ENCODE measurements at regions not wholly inside any gene's neighbourhood (a gene's known extent, or its start where the extent isn't known, plus 50 kb on each side); places are given as distances from the start of the nearest gene placed in this dataset.
A peak's percentile ranks its signal among the peaks of the same experiment; 100 is the strongest.

GRCh38 chr4:152240232-152240631, 295.7 kb downstream of the FBXW7 start:
- no peak overlapping the region for H3K4me3 Mint-ChIP-seq
- ChIA-PET CTCF (interaction anchor here (1.1 kb wide), 1 partner anchor 17 kb away, joined by 3 read pairs; no protein-coding TSS in a partner anchor), POLR2A (no interaction called here)
- intact Hi-C loops (cut with micrococcal nuclease) = no loop called here
- H3K9me3 ChIP-seq (ENCODE audit: control insufficient read depth in 2 of 3, low read length in 3 of 3) = no peaks in the 10 kb centered on the region
- H3K36me3 ChIP-seq (ENCODE audit: control insufficient read depth in 2 of 3, insufficient read depth in 3 of 3, low read length in 3 of 3) = no peaks in the 10 kb centered on the region
- peaks cover 10 to 20% of the 10 kb centered on the region in 2 donors for H3K4me1 ChIP-seq (ENCODE audit: control insufficient read depth in 2 of 2, insufficient read depth in 2 of 2, low read length in 2 of 2)
- ATAC-seq (no peak), DNase-seq (no peak)
- H3K36me3 Mint-ChIP-seq = peaks cover 0 to 16% (median 0%) of the 10 kb centered on the region in 5 donors
- peaks cover 0 to 10% (median 0%) of the 10 kb centered on the region in 5 donors for H3K27me3 Mint-ChIP-seq
- H3K4me3 ChIP-seq (ENCODE audit: low read length) = no peak overlapping the region
- H3K27me3 ChIP-seq (ENCODE audit: control insufficient read depth in 2 of 2, insufficient read depth in 2 of 2, low read length in 2 of 2) = no peaks in the 10 kb centered on the region
- no peak overlapping the region for H3K27ac Mint-ChIP-seq
- H3K9me3 Mint-ChIP-seq = peaks cover 0 to 5% (median 0%) of the 10 kb centered on the region in 11 donors
- peaks cover 19 to 31% (median 21%) of the 10 kb centered on the region in 7 donors for H3K4me1 Mint-ChIP-seq
- H3K27ac ChIP-seq (ENCODE audit: low read depth, low read length) = no peak overlapping the region

- Mint-ChIP-seq H3K27ac (no peak overlapping the region), H3K4me1 (peaks cover 13 to 23% (median 15%) of the 10 kb centered on the region in 7 donors), H3K27me3 (peaks cover 0 to 10% (median 0%) of the 10 kb centered on the region in 5 donors), H3K4me3 (no peak overlapping the region), H3K9me3 (peaks cover 0 to 5% (median 0%) of the 10 kb centered on the region in 11 donors), H3K36me3 (peaks cover 0 to 13% (median 0%) of the 10 kb centered on the region in 5 donors)
- Histone ChIP-seq H3K36me3 (ENCODE audit: control insufficient read depth in 2 of 3, insufficient read depth in 3 of 3, low read length in 3 of 3) (no peaks in the 10 kb centered on the region), H3K27ac (ENCODE audit: low read depth, low read length) (no peak overlapping the region), H3K9me3 (ENCODE audit: control insufficient read depth in 2 of 3, low read length in 3 of 3) (no peaks in the 10 kb centered on the region), H3K4me1 (ENCODE audit: control insufficient read depth in 2 of 2, insufficient read depth in 2 of 2, low read length in 2 of 2) (peaks cover 6 to 13% of the 10 kb centered on the region in 2 donors), H3K27me3 (ENCODE audit: control insufficient read depth in 2 of 2, insufficient read depth in 2 of 2, low read length in 2 of 2) (no peaks in the 10 kb centered on the region), H3K4me3 (ENCODE audit: low read length) (no peak overlapping the region)
- no peak for ATAC-seq
- CTCF ChIA-PET = interaction anchor here (1.1 kb wide), 1 partner anchor 16 kb away, joined by 3 read pairs; no protein-coding TSS in a partner anchor
- intact Hi-C loops (cut with micrococcal nuclease) = no loop called here
- POLR2A ChIA-PET = interaction anchor here (0.8 kb wide), 1 partner anchor 63 kb away, joined by 3 read pairs; no protein-coding TSS in a partner anchor
- DNase-seq = no peak
These were observed 296.7 kb downstream of the FBXW7 start for GRCh38 chr4:152239216-152239615.

- no peaks in the 10 kb centered on the region for H3K9me3 ChIP-seq (ENCODE audit: control insufficient read depth in 2 of 3, low read length in 3 of 3)
- peaks cover 0 to 7% (median 0%) of the 10 kb centered on the region in 5 donors for H3K27me3 Mint-ChIP-seq
- no peak overlapping the region for H3K27ac ChIP-seq (ENCODE audit: low read depth, low read length)
- H3K27ac Mint-ChIP-seq = peak overlapping the region in 1 of 9 donors; percentile 11
- ChIA-PET CTCF (no interaction called here), POLR2A (interaction anchor here (1.2 kb wide), 1 partner anchor 45 kb away, joined by 3 read pairs; no protein-coding TSS in a partner anchor)
- no peaks in the 10 kb centered on the region for H3K27me3 ChIP-seq (ENCODE audit: control insufficient read depth in 2 of 2, insufficient read depth in 2 of 2, low read length in 2 of 2)
- no peak for ATAC-seq
- intact Hi-C loops (cut with micrococcal nuclease) = loop anchor here in 1 of 2 donors (2.0 kb wide), 1 partner anchor 14 kb away; no protein-coding TSS in a partner anchor
- no peaks in the 10 kb centered on the region for H3K4me1 ChIP-seq (ENCODE audit: control insufficient read depth in 2 of 2, insufficient read depth in 2 of 2, low read length in 2 of 2)
- no peak overlapping the region for H3K4me3 ChIP-seq (ENCODE audit: low read length)
- H3K4me1 Mint-ChIP-seq = peaks cover 0 to 8% (median 3%) of the 10 kb centered on the region in 7 donors
- no peaks in the 10 kb centered on the region for H3K36me3 ChIP-seq (ENCODE audit: control insufficient read depth in 2 of 3, insufficient read depth in 3 of 3, low read length in 3 of 3)
- peaks cover 0 to 9% (median 0%) of the 10 kb centered on the region in 11 donors for H3K9me3 Mint-ChIP-seq
- DNase-seq = no peak
- peaks cover 0 to 13% (median 0%) of the 10 kb centered on the region in 5 donors for H3K36me3 Mint-ChIP-seq
- H3K4me3 Mint-ChIP-seq = no peak overlapping the region
These were observed 299.3 kb downstream of the FBXW7 start for GRCh38 chr4:152236519-152237056.

DNA sequence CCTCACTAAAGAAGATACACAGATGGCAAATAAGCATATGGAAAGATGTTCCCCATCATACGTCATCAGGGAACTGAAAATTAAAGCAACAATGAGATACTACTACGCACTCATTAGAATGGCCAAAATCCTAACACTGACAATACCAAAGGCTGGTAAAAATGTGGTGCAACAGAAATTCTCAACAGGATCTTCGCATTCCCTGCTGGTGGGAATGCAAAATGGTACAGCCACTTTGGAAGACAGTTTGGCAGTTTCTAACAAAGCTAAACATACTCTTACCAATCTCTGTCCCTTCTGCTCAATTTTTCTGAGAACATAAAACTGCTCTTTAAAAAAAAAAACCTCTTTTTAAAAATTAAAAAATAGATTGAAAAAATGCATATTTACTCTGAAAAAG, 300.2 kb downstream of the FBXW7 start:
- H3K27me3 ChIP-seq (ENCODE audit: control insufficient read depth in 2 of 2, insufficient read depth in 2 of 2, low read length in 2 of 2) = no peaks in the 10 kb centered on the region
- H3K9me3 ChIP-seq (ENCODE audit: control insufficient read depth in 2 of 3, low read length in 3 of 3) = no peaks in the 10 kb centered on the region
- peaks cover 0 to 12% (median 4%) of the 10 kb centered on the region in 7 donors for H3K4me1 Mint-ChIP-seq
- H3K36me3 Mint-ChIP-seq = peaks cover 0 to 12% (median 0%) of the 10 kb centered on the region in 5 donors
- DNase-seq (no peak), ATAC-seq (no peak)
- H3K27ac Mint-ChIP-seq = no peak overlapping the region
- H3K27me3 Mint-ChIP-seq = peaks cover 0 to 6% (median 0%) of the 10 kb centered on the region in 5 donors
- H3K4me1 ChIP-seq (ENCODE audit: control insufficient read depth in 2 of 2, insufficient read depth in 2 of 2, low read length in 2 of 2) = no peaks in the 10 kb centered on the region
- H3K4me3 ChIP-seq (ENCODE audit: low read length) = no peak overlapping the region
- H3K27ac ChIP-seq (ENCODE audit: low read depth, low read length) = no peak overlapping the region
- ChIA-PET CTCF (no interaction called here), POLR2A (no interaction called here)
- no peaks in the 10 kb centered on the region for H3K36me3 ChIP-seq (ENCODE audit: control insufficient read depth in 2 of 3, insufficient read depth in 3 of 3, low read length in 3 of 3)
- H3K4me3 Mint-ChIP-seq = no peak overlapping the region
- H3K9me3 Mint-ChIP-seq = peaks cover 0 to 9% (median 0%) of the 10 kb centered on the region in 11 donors
- intact Hi-C loops (cut with micrococcal nuclease) = loop anchor here in 1 of 2 donors (2.0 kb wide), 1 partner anchor 15 kb away; no protein-coding TSS in a partner anchor

GRCh38 chr4:152234571-152234970, 301.3 kb downstream of the FBXW7 start:
- DNase-seq = no peak
- H3K4me3 Mint-ChIP-seq = no peak overlapping the region
- Histone ChIP-seq H3K27me3 (ENCODE audit: control insufficient read depth in 2 of 2, insufficient read depth in 2 of 2, low read length in 2 of 2) (no peaks in the 10 kb centered on the region), H3K4me1 (ENCODE audit: control insufficient read depth in 2 of 2, insufficient read depth in 2 of 2, low read length in 2 of 2) (no peaks in the 10 kb centered on the region), H3K36me3 (ENCODE audit: control insufficient read depth in 2 of 3, insufficient read depth in 3 of 3, low read length in 3 of 3) (no peaks in the 10 kb centered on the region), H3K9me3 (ENCODE audit: control insufficient read depth in 2 of 3, low read length in 3 of 3) (no peaks in the 10 kb centered on the region), H3K4me3 (ENCODE audit: low read length) (no peak overlapping the region), H3K27ac (ENCODE audit: low read depth, low read length) (no peak overlapping the region)
- CTCF ChIA-PET = no interaction called here
- H3K9me3 Mint-ChIP-seq = peaks cover 0 to 9% (median 0%) of the 10 kb centered on the region in 11 donors
- POLR2A ChIA-PET = interaction anchor here (1.4 kb wide), 1 partner anchor 15 kb away, joined by 3 read pairs; no protein-coding TSS in a partner anchor
- intact Hi-C loops (cut with micrococcal nuclease) = no loop called here
- H3K27ac Mint-ChIP-seq = peak overlapping the region in 1 of 9 donors; percentile 53
- ATAC-seq = no peak
- peaks cover 0 to 11% (median 0%) of the 10 kb centered on the region in 5 donors for H3K36me3 Mint-ChIP-seq
- peaks cover 0 to 12% (median 4%) of the 10 kb centered on the region in 7 donors for H3K4me1 Mint-ChIP-seq
- peaks cover 0 to 4% (median 0%) of the 10 kb centered on the region in 5 donors for H3K27me3 Mint-ChIP-seq

DNA sequence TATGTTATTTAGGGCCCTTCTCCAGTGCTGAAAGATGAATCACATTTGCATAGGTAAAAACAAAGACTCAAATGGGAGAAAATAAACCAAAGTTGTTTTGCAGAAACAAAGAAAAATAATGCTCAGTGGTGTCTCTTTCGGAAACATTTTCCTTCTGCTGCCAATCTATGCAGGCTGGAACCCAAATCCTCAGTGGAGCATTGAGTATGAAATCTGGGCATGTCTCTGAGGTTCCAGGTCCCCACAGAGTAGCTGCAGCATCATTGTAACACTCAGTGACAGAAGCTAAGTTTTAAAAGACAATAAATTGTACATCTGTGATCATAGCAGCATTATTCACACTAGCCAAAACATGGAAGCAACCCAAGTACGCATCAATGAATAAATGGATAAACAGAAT, 303.6 kb downstream of the FBXW7 start:
- H3K27ac ChIP-seq (ENCODE audit: low read depth, low read length) = no peak overlapping the region
- CTCF ChIA-PET = no interaction called here
- POLR2A ChIA-PET = interaction anchor here (0.7 kb wide), 1 partner anchor 48 kb away, joined by 3 read pairs; no protein-coding TSS in a partner anchor
- H3K4me3 ChIP-seq (ENCODE audit: low read length) = no peak overlapping the region
- H3K9me3 Mint-ChIP-seq = peaks cover 0 to 7% (median 0%) of the 10 kb centered on the region in 11 donors
- H3K4me1 ChIP-seq (ENCODE audit: control insufficient read depth in 2 of 2, insufficient read depth in 2 of 2, low read length in 2 of 2) = no peaks in the 10 kb centered on the region
- H3K36me3 ChIP-seq (ENCODE audit: control insufficient read depth in 2 of 3, insufficient read depth in 3 of 3, low read length in 3 of 3) = no peaks in the 10 kb centered on the region
- H3K27ac Mint-ChIP-seq = no peak overlapping the region
- H3K27me3 ChIP-seq (ENCODE audit: control insufficient read depth in 2 of 2, insufficient read depth in 2 of 2, low read length in 2 of 2) = no peaks in the 10 kb centered on the region
- no peak overlapping the region for H3K4me3 Mint-ChIP-seq
- no peak for ATAC-seq
- DNase-seq = no peak
- peaks cover 0 to 11% (median 3%) of the 10 kb centered on the region in 5 donors for H3K36me3 Mint-ChIP-seq
- peaks cover 0 to 12% (median 7%) of the 10 kb centered on the region in 7 donors for H3K4me1 Mint-ChIP-seq
- no peaks in the 10 kb centered on the region for H3K9me3 ChIP-seq (ENCODE audit: control insufficient read depth in 2 of 3, low read length in 3 of 3)
- intact Hi-C loops (cut with micrococcal nuclease) = no loop called here
- H3K27me3 Mint-ChIP-seq = peaks cover 0 to 4% (median 0%) of the 10 kb centered on the region in 5 donors
